ENCODE measurements at regions not wholly inside any gene's neighbourhood (a gene's known extent, or its start where the extent isn't known, plus 50 kb on each side); places are given as distances from the start of the nearest gene placed in this dataset.

- Histone ChIP-seq H3K27me3 (no peaks in the 10 kb centered on the region), H3K9me3 (no peaks in the 10 kb centered on the region), H3K4me3 (no peak overlapping the region), H3K27ac (no peak overlapping the region), H3K4me1 (no peaks in the 10 kb centered on the region), H3K36me3 (no peaks in the 10 kb centered on the region)
- TF ChIP-seq EP300 (IDR thresholded peaks at IDR 0.05) = peak; percentile 91
- no peak for TF ChIP-seq CTCF (IDR thresholded peaks at IDR 0.05)
- no peak for DNase-seq (ENCODE audit: low spot score in 2 of 2)
- 42% methylated on average over 4 of the region's 4 CpGs for WGBS
Measured at GRCh38 chr10:36789974-36790373, 335.4 kb upstream of the ANKRD30A start.

DNA sequence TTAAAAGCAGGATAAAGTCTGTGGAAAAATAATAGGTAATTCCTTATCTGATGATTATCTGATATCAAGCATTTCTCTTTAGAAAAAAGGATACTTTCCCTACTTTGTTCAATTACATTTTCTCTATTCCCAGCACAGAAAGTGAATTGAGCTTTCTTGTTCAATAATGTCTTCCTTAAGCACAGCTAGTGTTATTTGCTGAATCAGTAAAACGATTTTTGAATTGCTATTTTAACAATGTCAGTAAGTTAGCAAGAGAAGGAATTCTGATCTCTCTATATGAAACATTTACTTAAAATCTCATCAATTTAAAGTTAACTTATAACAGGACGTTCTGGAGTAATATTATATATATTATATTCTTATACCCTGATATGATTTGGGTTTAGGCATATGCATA lies 337.2 kb upstream of the ANKRD30A start:
- Histone ChIP-seq H3K9me3 (no peaks in the 10 kb centered on the region), H3K4me1 (no peaks in the 10 kb centered on the region), H3K27me3 (peaks cover 6% of the 10 kb centered on the region), H3K4me3 (no peak overlapping the region), H3K27ac (no peak overlapping the region), H3K36me3 (no peaks in the 10 kb centered on the region)
- 79% methylated on average over 2 of the region's 2 CpGs for WGBS
- no peak for DNase-seq (ENCODE audit: low spot score in 2 of 2)
- TF ChIP-seq EP300 (IDR thresholded peaks at IDR 0.05) (no peak), POLR2AphosphoS5 (IDR thresholded peaks at IDR 0.05) (no peak), POLR2A (IDR thresholded peaks at IDR 0.05) (no peak), CTCF (IDR thresholded peaks at IDR 0.05) (no peak)

DNA sequence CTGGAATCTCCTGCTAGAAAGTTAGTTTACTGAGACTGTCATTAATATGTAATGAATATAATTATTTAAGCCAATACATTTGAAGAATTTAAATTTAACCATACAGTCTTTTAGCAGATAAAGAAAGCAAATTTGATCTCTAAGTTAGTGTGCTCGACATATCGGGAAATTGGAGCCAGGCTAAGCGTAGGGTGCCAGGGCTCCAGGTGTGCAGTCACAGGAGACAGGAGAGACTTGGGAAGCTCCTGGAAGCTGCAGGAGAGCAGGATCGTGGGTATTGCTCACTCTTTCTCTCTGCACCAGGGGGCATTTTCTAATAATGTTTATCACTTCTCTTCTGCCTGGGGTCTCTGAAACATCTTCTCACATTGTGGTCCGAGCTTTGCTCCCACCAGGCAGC lies 342.0 kb upstream of the ANKRD30A start:
- WGBS = 71% methylated on average over 5 of the region's 5 CpGs
- H3K27me3 ChIP-seq = peaks cover 13% of the 10 kb centered on the region
- no peaks in the 10 kb centered on the region for H3K4me1 ChIP-seq
- DNase-seq (ENCODE audit: low spot score in 2 of 2) = no peak
- no peak overlapping the region for H3K4me3 ChIP-seq
- TF ChIP-seq CTCF (IDR thresholded peaks at IDR 0.05) (no peak), EP300 (IDR thresholded peaks at IDR 0.05) (no peak), POLR2A (IDR thresholded peaks at IDR 0.05) (no peak), POLR2AphosphoS5 (IDR thresholded peaks at IDR 0.05) (no peak)
- no peaks in the 10 kb centered on the region for H3K36me3 ChIP-seq
- no peaks in the 10 kb centered on the region for H3K9me3 ChIP-seq
- no peak overlapping the region for H3K27ac ChIP-seq

DNA sequence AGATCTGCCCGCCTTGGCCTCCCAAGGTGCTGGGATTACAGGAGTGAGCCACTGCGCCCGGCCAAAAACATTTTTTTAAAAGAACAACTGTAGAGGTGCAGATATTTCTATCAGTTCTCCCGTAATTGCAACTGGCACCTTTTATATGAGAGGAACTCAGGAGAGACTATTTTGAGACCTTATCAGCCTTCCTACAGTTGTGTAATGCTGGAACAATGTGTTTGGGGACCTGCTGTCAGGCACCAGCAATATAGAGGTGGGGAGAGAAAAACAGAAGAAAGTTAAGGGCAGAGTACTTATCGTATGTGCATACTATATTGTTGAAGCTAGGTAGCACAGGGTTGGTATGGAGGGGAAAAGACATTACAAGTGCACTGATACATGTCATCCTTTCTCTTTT lies 343.8 kb upstream of the ANKRD30A start:
- Histone ChIP-seq H3K27me3 (peaks cover 13% of the 10 kb centered on the region), H3K9me3 (no peaks in the 10 kb centered on the region), H3K4me1 (no peaks in the 10 kb centered on the region), H3K4me3 (no peak overlapping the region), H3K27ac (no peak overlapping the region), H3K36me3 (no peaks in the 10 kb centered on the region)
- TF ChIP-seq EP300 (IDR thresholded peaks at IDR 0.05) (no peak), CTCF (IDR thresholded peaks at IDR 0.05) (no peak), POLR2A (IDR thresholded peaks at IDR 0.05) (no peak), POLR2AphosphoS5 (IDR thresholded peaks at IDR 0.05) (no peak)
- DNase-seq (ENCODE audit: low spot score in 2 of 2) = no peak
- WGBS = 77% methylated on average over 5 of the region's 5 CpGs

DNA sequence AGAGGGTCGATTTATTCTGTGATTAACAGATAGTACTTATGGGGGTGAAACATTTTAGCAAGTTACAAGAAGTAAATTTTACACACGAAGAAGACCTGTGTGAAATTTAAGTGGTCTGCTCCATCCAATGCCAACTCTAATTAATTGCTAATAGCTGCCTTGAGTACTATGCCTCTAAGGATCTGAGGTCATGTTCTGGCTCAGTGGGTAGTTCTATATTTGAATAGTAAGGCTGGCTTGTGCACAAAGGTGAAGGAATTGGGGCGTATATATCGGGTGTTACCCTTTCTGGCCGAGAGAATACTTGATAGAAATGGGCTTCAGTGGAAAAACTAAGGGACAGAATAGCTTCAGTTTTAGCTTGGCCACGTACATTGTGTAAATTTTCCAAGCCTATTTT lies 345.2 kb upstream of the ANKRD30A start:
- no peaks in the 10 kb centered on the region for H3K9me3 ChIP-seq
- no peak overlapping the region for H3K4me3 ChIP-seq
- TF ChIP-seq POLR2AphosphoS5 (IDR thresholded peaks at IDR 0.05) = no peak
- no peak for TF ChIP-seq POLR2A (IDR thresholded peaks at IDR 0.05)
- TF ChIP-seq EP300 (IDR thresholded peaks at IDR 0.05) = no peak
- TF ChIP-seq CTCF (IDR thresholded peaks at IDR 0.05) = no peak
- H3K4me1 ChIP-seq = no peaks in the 10 kb centered on the region
- no peaks in the 10 kb centered on the region for H3K36me3 ChIP-seq
- H3K27ac ChIP-seq = no peak overlapping the region
- no peak for DNase-seq (ENCODE audit: low spot score in 2 of 2)
- H3K27me3 ChIP-seq = peaks cover 13% of the 10 kb centered on the region
- WGBS = 69% methylated on average over 6 of the region's 6 CpGs
